ENCODE measurements at regions not wholly inside any gene's neighbourhood (a gene's known extent, or its start where the extent isn't known, plus 50 kb on each side); places are given as distances from the start of the nearest gene placed in this dataset.

DNA sequence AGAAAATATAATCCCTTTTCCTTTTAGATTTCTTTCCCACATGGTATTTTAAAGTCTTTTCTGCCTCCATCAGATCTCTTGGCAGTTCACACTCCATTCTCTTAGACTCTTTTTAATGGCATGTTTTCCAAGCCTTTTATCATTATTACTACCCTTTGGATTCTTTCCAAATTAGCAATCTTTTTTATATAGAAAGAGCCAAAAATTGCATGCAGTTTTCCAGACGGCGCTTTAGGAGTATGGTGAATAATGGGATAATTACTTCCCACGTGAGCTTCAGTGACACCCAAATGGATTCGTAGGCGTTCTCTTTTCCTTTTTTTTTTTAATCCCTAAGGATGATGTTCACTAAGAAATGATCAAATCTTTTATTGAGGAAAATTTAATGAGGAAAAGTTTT lies 354.8 kb upstream of the DNAJC19 start:
- TF ChIP-seq GLIS2 (tag by site-specific recombination; IDR thresholded peaks at IDR 0.05) (no peak), ZNF404 (tag by site-specific recombination; IDR thresholded peaks at IDR 0.05) (no peak), REPIN1 (tag by site-specific recombination; IDR thresholded peaks at IDR 0.05; ENCODE audit: low read depth) (no peak), ZBTB48 (tag by site-specific recombination; IDR thresholded peaks at IDR 0.05) (no peak), ZNF544 (tag by site-specific recombination; IDR thresholded peaks at IDR 0.05) (no peak), ZNF366 (tag by site-specific recombination; conservative IDR thresholded peaks at IDR 0.05) (no peak), MEIS1 (CRISPR knock-in tag; IDR thresholded peaks at IDR 0.05; ENCODE audit: borderline replicate concordance) (no peak), ZNF626 (tag by site-specific recombination; IDR thresholded peaks at IDR 0.05) (no peak), ZNF600 (tag by site-specific recombination; IDR thresholded peaks at IDR 0.05) (no peak)
- TF ChIP-seq, protein P1, sequence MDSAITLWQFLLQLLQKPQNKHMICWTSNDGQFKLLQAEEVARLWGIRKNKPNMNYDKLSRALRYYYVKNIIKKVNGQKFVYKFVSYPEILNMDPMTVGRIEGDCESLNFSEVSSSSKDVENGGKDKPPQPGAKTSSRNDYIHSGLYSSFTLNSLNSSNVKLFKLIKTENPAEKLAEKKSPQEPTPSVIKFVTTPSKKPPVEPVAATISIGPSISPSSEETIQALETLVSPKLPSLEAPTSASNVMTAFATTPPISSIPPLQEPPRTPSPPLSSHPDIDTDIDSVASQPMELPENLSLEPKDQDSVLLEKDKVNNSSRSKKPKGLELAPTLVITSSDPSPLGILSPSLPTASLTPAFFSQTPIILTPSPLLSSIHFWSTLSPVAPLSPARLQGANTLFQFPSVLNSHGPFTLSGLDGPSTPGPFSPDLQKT (IDR thresholded peaks at IDR 0.05; ENCODE audit: borderline replicate concordance, low read depth, low read length): no peak
- TF ChIP-seq, protein P2, sequence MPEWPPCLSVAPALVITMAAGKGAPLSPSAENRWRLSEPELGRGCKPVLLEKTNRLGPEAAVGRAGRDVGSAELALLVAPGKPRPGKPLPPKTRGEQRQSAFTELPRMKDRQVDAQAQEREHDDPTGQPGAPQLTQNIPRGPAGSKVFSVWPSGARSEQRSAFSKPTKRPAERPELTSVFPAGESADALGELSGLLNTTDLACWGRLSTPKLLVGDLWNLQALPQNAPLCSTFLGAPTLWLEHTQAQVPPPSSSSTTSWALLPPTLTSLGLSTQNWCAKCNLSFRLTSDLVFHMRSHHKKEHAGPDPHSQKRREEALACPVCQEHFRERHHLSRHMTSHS (tag by site-specific recombination; IDR thresholded peaks at IDR 0.05): no peak
- no peaks in the 10 kb centered on the region for H3K36me3 ChIP-seq (ENCODE audit: control insufficient read depth in 2 of 2, insufficient read depth in 1 of 2, low read length in 2 of 2)
- CTCF ChIA-PET: interaction anchor here (0.6 to 0.7 kb wide), 2 partner anchors 13 to 21 kb away, joined by 3 to 5 read pairs; no protein-coding TSS in a partner anchor
- H3K9me3 ChIP-seq (ENCODE audit: control insufficient read depth, insufficient read depth, low read depth, low read length): no peaks in the 10 kb centered on the region
- H3K4me3 ChIP-seq (ENCODE audit: low read depth, low read length): no peak overlapping the region
- POLR2A ChIA-PET: no interaction called here
- H3K27ac ChIP-seq (ENCODE audit: extremely low read depth, low read depth, low read length): no peak overlapping the region
- no peaks in the 10 kb centered on the region for H3K4me1 ChIP-seq (ENCODE audit: control insufficient read depth, insufficient read depth, low read length)

DNA sequence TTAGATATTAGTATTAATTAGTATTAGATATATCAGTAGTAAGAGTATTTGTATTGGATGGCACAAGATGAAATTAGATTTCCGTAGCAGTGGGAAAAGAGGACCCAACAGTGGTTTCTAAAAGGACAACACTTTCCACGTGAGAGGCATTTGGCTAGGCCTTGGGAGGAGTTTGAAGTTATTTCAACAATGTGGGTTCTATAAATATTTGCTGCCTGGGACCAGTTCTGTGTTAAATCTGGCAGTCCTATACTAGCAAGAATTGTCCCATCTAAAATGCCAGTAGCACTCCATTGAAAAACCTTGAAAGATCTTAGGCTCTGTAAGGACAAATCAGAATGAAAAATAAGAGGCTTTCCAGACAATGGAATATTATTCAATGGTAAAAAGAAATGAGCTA lies 347.1 kb upstream of the DNAJC19 start:
- ChIA-PET POLR2A (no interaction called here), CTCF (interaction anchor here (0.9 to 2.4 kb wide), 2 partner anchors 10 to 363 kb away, joined by 3 to 15 read pairs; no protein-coding TSS in a partner anchor)
- no peaks in the 10 kb centered on the region for H3K36me3 ChIP-seq (ENCODE audit: control insufficient read depth in 2 of 2, insufficient read depth in 1 of 2, low read length in 2 of 2)
- no peaks in the 10 kb centered on the region for H3K9me3 ChIP-seq (ENCODE audit: control insufficient read depth, insufficient read depth, low read depth, low read length)
- H3K4me3 ChIP-seq (ENCODE audit: low read depth, low read length): no peak overlapping the region
- TF ChIP-seq, protein P3, sequence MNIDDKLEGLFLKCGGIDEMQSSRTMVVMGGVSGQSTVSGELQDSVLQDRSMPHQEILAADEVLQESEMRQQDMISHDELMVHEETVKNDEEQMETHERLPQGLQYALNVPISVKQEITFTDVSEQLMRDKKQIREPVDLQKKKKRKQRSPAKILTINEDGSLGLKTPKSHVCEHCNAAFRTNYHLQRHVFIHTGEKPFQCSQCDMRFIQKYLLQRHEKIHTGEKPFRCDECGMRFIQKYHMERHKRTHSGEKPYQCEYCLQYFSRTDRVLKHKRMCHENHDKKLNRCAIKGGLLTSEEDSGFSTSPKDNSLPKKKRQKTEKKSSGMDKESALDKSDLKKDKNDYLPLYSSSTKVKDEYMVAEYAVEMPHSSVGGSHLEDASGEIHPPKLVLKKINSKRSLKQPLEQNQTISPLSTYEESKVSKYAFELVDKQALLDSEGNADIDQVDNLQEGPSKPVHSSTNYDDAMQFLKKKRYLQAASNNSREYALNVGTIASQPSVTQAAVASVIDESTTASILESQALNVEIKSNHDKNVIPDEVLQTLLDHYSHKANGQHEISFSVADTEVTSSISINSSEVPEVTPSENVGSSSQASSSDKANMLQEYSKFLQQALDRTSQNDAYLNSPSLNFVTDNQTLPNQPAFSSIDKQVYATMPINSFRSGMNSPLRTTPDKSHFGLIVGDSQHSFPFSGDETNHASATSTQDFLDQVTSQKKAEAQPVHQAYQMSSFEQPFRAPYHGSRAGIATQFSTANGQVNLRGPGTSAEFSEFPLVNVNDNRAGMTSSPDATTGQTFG (tag by site-specific recombination; IDR thresholded peaks at IDR 0.05; ENCODE audit: borderline replicate concordance): no peak
- TF ChIP-seq ZNF132 (tag by site-specific recombination; IDR thresholded peaks at IDR 0.05; ENCODE audit: borderline replicate concordance): no peak
- TF ChIP-seq, protein P4, sequence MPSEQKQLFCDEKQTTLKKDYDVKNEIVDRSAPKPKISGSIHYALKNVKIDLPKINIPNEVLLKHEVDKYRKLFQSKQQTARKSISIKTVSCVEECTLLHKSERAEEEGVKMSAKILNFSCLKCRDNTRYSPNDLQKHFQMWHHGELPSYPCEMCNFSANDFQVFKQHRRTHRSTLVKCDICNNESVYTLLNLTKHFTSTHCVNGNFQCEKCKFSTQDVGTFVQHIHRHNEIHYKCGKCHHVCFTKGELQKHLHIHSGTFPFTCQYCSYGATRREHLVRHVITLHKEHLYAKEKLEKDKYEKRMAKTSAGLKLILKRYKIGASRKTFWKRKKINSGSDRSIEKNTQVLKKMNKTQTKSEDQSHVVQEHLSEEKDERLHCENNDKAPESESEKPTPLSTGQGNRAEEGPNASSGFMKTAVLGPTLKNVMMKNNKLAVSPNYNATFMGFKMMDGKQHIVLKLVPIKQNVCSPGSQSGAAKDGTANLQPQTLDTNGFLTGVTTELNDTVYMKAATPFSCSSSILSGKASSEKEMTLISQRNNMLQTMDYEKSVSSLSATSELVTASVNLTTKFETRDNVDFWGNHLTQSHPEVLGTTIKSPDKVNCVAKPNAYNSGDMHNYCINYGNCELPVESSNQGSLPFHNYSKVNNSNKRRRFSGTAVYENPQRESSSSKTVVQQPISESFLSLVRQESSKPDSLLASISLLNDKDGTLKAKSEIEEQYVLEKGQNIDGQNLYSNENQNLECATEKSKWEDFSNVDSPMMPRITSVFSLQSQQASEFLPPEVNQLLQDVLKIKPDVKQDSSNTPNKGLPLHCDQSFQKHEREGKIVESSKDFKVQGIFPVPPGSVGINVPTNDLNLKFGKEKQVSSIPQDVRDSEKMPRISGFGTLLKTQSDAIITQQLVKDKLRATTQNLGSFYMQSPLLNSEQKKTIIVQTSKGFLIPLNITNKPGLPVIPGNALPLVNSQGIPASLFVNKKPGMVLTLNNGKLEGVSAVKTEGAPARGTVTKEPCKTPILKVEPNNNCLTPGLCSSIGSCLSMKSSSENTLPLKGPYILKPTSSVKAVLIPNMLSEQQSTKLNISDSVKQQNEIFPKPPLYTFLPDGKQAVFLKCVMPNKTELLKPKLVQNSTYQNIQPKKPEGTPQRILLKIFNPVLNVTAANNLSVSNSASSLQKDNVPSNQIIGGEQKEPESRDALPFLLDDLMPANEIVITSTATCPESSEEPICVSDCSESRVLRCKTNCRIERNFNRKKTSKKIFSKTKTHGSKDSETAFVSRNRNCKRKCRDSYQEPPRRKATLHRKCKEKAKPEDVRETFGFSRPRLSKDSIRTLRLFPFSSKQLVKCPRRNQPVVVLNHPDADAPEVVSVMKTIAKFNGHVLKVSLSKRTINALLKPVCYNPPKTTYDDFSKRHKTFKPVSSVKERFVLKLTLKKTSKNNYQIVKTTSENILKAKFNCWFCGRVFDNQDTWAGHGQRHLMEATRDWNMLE (tag by site-specific recombination; conservative IDR thresholded peaks at IDR 0.05; ENCODE audit: low read depth): no peak
- TF ChIP-seq ZNF202 (tag by site-specific recombination; IDR thresholded peaks at IDR 0.05; ENCODE audit: borderline replicate concordance): no peak
- TF ChIP-seq ZNF544 (tag by site-specific recombination; IDR thresholded peaks at IDR 0.05): no peak
- TF ChIP-seq ZFHX2 (tag by site-specific recombination; conservative IDR thresholded peaks at IDR 0.05): no peak
- no peak for TF ChIP-seq ZNF837 (tag by site-specific recombination; IDR thresholded peaks at IDR 0.05)
- H3K4me1 ChIP-seq (ENCODE audit: control insufficient read depth, insufficient read depth, low read length): no peaks in the 10 kb centered on the region
- no peak overlapping the region for H3K27ac ChIP-seq (ENCODE audit: extremely low read depth, low read depth, low read length)

Data from HEK293 (cell line).